Ishikawa (cell line): ENCODE measurements at regions not wholly inside any gene's neighbourhood (a gene's known extent, or its start where the extent isn't known, plus 50 kb on each side); places are given as distances from the start of the nearest gene placed in this dataset.

Experiments used
- CEBPB ChIP-seq: IDR thresholded peaks from 2 replicates; pipeline ENCODE4 v1.6.1; 2012
- CREB1 ChIP-seq: IDR thresholded peaks from 2 replicates; pipeline ENCODE4 v1.6.1; 2012; ENCODE audit warnings: low read depth
- EGR1 ChIP-seq: IDR thresholded peaks from 2 replicates; pipeline ENCODE4 v1.6.1; 2012
- EP300 ChIP-seq: IDR thresholded peaks from 2 replicates; pipeline ENCODE4 v1.6.1; 2012; ENCODE audit warnings: borderline replicate concordance
- FOXM1 ChIP-seq: IDR thresholded peaks from 2 replicates; pipeline ENCODE4 v1.6.1; 2012; ENCODE audit warnings: low read depth, borderline replicate concordance
- NFIC ChIP-seq: IDR thresholded peaks from 2 replicates; pipeline ENCODE4 v1.6.1; 2012
- RAD21 ChIP-seq: IDR thresholded peaks from 2 replicates; pipeline ENCODE4 v1.6.1; 2012; ENCODE audit warnings: low read depth
- TAF1 ChIP-seq: IDR thresholded peaks from 2 replicates; pipeline ENCODE4 v1.6.1; 2012; ENCODE audit warnings: low read depth, mild to moderate bottlenecking
- TCF12 ChIP-seq: IDR thresholded peaks from 2 replicates; pipeline ENCODE4 v1.6.1; 2012; ENCODE audit warnings: low read depth
- TEAD4 ChIP-seq: IDR thresholded peaks from 2 replicates; pipeline ENCODE4 v1.6.1; 2012
- YY1 ChIP-seq: IDR thresholded peaks from 2 replicates; pipeline ENCODE4 v1.6.1; 2012; ENCODE audit warnings: low read depth
- ZBTB7A ChIP-seq: IDR thresholded peaks from 2 replicates; pipeline ENCODE4 v1.6.1; 2012; ENCODE audit warnings: low read depth
- TF ChIP-seq, protein P1 (sequence below): IDR thresholded peaks from 2 replicates; pipeline ENCODE4 v1.6.1; 2012; ENCODE audit warnings: low read depth, mild to moderate bottlenecking
- TF ChIP-seq, protein P2 (sequence below): IDR thresholded peaks from 2 replicates; pipeline ENCODE4 v1.6.1; 2012
- TF ChIP-seq, protein P3 (sequence below): IDR thresholded peaks from 2 replicates; pipeline ENCODE4 v1.6.1; 2012

DNA sequence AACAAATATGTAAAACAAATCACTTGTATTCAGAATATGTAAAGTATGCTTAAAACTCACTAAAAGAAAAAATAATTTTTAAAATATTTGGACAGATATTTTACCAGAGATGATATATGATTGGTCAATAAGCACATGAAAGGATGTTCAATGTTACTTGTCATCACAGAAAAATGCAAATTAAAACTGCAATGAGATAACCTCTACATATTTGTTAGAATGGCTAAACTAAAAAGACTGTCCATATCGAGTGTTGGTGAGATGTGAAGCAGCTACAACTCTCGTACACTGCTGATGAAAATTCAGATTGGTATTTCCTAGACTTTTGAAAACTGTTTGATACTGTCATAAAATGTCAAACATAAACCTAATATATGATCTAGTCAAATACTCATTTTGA, 685.1 kb downstream of the DTWD2 start:
- TF ChIP-seq NFIC (no peak), TAF1 (no peak), EGR1 (no peak), RAD21 (no peak), ZBTB7A (no peak), TCF12 (no peak), YY1 (no peak), EP300 (no peak), TEAD4 (no peak), CREB1 (no peak), CEBPB (no peak)
- TF ChIP-seq, protein P1, sequence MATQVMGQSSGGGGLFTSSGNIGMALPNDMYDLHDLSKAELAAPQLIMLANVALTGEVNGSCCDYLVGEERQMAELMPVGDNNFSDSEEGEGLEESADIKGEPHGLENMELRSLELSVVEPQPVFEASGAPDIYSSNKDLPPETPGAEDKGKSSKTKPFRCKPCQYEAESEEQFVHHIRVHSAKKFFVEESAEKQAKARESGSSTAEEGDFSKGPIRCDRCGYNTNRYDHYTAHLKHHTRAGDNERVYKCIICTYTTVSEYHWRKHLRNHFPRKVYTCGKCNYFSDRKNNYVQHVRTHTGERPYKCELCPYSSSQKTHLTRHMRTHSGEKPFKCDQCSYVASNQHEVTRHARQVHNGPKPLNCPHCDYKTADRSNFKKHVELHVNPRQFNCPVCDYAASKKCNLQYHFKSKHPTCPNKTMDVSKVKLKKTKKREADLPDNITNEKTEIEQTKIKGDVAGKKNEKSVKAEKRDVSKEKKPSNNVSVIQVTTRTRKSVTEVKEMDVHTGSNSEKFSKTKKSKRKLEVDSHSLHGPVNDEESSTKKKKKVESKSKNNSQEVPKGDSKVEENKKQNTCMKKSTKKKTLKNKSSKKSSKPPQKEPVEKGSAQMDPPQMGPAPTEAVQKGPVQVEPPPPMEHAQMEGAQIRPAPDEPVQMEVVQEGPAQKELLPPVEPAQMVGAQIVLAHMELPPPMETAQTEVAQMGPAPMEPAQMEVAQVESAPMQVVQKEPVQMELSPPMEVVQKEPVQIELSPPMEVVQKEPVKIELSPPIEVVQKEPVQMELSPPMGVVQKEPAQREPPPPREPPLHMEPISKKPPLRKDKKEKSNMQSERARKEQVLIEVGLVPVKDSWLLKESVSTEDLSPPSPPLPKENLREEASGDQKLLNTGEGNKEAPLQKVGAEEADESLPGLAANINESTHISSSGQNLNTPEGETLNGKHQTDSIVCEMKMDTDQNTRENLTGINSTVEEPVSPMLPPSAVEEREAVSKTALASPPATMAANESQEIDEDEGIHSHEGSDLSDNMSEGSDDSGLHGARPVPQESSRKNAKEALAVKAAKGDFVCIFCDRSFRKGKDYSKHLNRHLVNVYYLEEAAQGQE: no peak
- TF ChIP-seq, protein P2, sequence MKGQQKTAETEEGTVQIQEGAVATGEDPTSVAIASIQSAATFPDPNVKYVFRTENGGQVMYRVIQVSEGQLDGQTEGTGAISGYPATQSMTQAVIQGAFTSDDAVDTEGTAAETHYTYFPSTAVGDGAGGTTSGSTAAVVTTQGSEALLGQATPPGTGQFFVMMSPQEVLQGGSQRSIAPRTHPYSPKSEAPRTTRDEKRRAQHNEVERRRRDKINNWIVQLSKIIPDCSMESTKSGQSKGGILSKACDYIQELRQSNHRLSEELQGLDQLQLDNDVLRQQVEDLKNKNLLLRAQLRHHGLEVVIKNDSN: no peak
- TF ChIP-seq, protein P3, sequence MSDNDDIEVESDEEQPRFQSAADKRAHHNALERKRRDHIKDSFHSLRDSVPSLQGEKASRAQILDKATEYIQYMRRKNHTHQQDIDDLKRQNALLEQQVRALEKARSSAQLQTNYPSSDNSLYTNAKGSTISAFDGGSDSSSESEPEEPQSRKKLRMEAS: no peak

DNA sequence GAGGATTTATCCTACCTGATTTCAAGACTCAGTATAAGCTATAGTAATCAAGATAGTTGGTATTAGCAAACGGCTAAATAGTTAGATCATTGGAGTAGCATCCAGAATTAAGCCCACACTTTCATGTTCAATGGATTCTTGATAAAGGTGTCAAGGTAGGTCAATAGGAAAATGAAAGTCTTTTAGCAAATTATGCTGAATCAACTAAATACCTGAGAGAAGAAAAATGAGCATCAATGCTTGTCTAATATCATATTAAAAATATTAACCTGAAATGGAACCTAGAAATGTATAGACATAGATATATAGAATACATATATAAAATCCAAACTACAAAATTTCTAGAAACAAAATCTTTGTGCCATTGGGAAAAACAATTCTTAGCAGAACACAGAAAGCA, 685.6 kb downstream of the DTWD2 start:
- TF ChIP-seq, protein P2: no peak
- TF ChIP-seq TCF12 (no peak), NFIC (no peak), EP300 (no peak), CREB1 (no peak), EGR1 (no peak), TEAD4 (no peak), YY1 (no peak), FOXM1 (no peak), ZBTB7A (no peak), CEBPB (no peak), TAF1 (no peak), RAD21 (no peak)
- TF ChIP-seq, protein P1: no peak
- TF ChIP-seq, protein P3: no peak

DNA sequence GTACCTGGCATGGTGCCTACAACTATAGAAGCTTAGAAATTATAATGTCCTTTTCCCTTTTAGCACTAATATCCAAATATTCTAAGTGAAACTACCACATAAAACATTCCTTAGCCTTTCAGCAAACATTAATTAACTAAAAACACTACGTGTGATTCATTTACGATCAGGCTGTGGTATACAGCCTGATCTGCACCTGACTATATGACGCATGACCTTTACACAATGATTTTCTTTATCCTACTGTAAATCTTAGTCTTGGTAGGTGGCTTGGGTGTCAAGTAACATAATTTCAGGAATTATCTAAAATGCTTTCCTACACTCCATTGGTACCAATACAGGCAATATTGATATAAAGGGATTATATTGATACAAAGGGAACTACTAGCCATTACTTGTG, 686.7 kb downstream of the DTWD2 start:
- TF ChIP-seq TEAD4 (no peak), CREB1 (no peak), CEBPB (no peak), NFIC (no peak), TCF12 (no peak), EGR1 (no peak)

DNA sequence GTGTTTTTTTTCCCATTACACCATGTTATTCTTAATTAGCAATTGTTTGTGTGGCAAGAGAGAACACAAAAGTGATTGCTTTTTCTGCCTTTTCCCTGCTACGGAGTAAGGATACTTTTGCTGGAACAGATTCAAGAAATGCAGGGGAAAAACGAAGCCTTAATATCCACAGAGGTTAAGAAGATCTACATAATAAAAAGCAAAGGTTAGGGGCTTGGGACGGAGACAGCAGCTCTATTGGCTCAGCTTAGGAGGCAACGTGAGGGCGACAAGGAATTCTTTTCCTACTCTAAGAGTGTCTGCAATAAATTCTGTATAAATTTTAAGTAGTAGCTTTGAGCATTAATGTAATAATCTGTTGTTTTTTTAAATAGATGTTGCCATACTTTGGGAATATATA, 693.3 kb downstream of the DTWD2 start:
- TF ChIP-seq ZBTB7A (no peak), CREB1 (no peak), RAD21 (no peak), TAF1 (no peak), YY1 (no peak), TEAD4 (no peak), EP300 (no peak), FOXM1 (no peak), TCF12 (no peak), NFIC (no peak), EGR1 (no peak), CEBPB (no peak)
- TF ChIP-seq, protein P3: no peak
- TF ChIP-seq, protein P1: no peak
- TF ChIP-seq, protein P2: no peak
